Gastroesophageal sphincter (tissue), 3 donors: ENCODE measurements at regions not wholly inside any gene's neighbourhood (a gene's known extent, or its start where the extent isn't known, plus 50 kb on each side); places are given as distances from the start of the nearest gene placed in this dataset.

Experiments
- EP300 ChIP-seq: sonication (generic); formaldehyde crosslinking; IDR thresholded peaks from one replicate; pipeline ENCODE4 v1.6.1; 2017; ENCODE audit warnings: antibody characterized with exemption, mild to moderate bottlenecking
- POLR2AphosphoS5 ChIP-seq: sonication (generic); formaldehyde crosslinking; IDR thresholded peaks from one replicate; pipeline ENCODE4 v1.6.1; 2017; ENCODE audit warnings: antibody characterized with exemption
- TF ChIP-seq, protein P1 (sequence below), 4 experiments: fragments of 200-600 bp in 2 of 4; fragments of 450-650 bp in 2 of 4; sonication (generic) in 1 of 4; IDR thresholded peaks; one replicate each; pipeline ENCODE4 v1.5.1; 2017 to 2019; ENCODE audit warnings: antibody characterized with exemption in 4 of 4, mild to moderate bottlenecking in 2 of 4, moderate library complexity in 2 of 4

GRCh38 chr9:12997009-12997408 lies 222.2 kb downstream of the LURAP1L start:
- TF ChIP-seq, protein P1, sequence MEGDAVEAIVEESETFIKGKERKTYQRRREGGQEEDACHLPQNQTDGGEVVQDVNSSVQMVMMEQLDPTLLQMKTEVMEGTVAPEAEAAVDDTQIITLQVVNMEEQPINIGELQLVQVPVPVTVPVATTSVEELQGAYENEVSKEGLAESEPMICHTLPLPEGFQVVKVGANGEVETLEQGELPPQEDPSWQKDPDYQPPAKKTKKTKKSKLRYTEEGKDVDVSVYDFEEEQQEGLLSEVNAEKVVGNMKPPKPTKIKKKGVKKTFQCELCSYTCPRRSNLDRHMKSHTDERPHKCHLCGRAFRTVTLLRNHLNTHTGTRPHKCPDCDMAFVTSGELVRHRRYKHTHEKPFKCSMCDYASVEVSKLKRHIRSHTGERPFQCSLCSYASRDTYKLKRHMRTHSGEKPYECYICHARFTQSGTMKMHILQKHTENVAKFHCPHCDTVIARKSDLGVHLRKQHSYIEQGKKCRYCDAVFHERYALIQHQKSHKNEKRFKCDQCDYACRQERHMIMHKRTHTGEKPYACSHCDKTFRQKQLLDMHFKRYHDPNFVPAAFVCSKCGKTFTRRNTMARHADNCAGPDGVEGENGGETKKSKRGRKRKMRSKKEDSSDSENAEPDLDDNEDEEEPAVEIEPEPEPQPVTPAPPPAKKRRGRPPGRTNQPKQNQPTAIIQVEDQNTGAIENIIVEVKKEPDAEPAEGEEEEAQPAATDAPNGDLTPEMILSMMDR (IDR thresholded peaks at IDR 0.05), result no peak
- TF ChIP-seq POLR2AphosphoS5, result no peak
- TF ChIP-seq EP300, result no peak
